GM13976 (cell line): ENCODE measurements at regions not wholly inside any gene's neighbourhood (a gene's known extent, or its start where the extent isn't known, plus 50 kb on each side); places are given as distances from the start of the nearest gene placed in this dataset.
A peak's percentile ranks its signal among the peaks of the same experiment; 100 is the strongest.
"Not testable (repeated sequence)": the region's sequence is repeated elsewhere in the genome, so short reads cannot be mapped to it uniquely, and the experiment has no call there.

Experiments used
- DNase-seq: peaks from one replicate; pipeline ENCODE4 v3.0.0; 2012; ENCODE audit warnings: low spot score
- in situ Hi-C: fragments of 300-500 bp; cut with MboI; formaldehyde crosslinking; loops from one replicate; pipeline ENCODE4 v1.12.0; 2022; ENCODE audit warnings: low sequenced_read_pairs, mixed read lengths, inconsistent platforms; ENCODE audit not compliant: unreplicated experiment
- TF ChIP-seq, protein P1 (sequence below): IDR thresholded peaks from 2 replicates; pipeline ENCODE4 v1.5.1; 2012; ENCODE audit warnings: borderline replicate concordance, mild to moderate bottlenecking; ENCODE audit not compliant: insufficient read depth; ENCODE audit errors: extremely low read depth, missing control alignments, control extremely low read depth

DNA sequence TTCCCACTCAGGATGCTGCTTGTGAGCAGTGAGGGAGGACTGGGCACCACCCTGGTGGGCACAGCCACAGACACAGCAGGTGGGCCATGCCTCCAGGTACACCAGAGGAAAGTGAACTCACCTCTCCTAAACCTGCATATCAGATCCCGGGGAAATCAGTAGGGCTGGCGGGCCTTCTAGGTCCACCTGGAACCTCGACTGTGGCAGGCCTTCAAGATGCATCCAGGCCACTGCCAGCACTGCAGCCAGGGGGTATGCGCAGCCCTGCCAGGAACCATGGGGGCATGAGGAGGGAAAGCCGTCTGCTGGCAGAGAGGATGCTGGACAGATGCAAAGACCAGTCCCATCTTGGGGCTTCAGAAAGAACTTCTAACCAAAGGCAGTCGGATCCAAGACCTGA lies 270.6 kb upstream of the IRX4 start:
- no peak for DNase-seq
- in situ Hi-C loops: no loop called here
- TF ChIP-seq, protein P1, sequence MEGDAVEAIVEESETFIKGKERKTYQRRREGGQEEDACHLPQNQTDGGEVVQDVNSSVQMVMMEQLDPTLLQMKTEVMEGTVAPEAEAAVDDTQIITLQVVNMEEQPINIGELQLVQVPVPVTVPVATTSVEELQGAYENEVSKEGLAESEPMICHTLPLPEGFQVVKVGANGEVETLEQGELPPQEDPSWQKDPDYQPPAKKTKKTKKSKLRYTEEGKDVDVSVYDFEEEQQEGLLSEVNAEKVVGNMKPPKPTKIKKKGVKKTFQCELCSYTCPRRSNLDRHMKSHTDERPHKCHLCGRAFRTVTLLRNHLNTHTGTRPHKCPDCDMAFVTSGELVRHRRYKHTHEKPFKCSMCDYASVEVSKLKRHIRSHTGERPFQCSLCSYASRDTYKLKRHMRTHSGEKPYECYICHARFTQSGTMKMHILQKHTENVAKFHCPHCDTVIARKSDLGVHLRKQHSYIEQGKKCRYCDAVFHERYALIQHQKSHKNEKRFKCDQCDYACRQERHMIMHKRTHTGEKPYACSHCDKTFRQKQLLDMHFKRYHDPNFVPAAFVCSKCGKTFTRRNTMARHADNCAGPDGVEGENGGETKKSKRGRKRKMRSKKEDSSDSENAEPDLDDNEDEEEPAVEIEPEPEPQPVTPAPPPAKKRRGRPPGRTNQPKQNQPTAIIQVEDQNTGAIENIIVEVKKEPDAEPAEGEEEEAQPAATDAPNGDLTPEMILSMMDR: no peak

DNA sequence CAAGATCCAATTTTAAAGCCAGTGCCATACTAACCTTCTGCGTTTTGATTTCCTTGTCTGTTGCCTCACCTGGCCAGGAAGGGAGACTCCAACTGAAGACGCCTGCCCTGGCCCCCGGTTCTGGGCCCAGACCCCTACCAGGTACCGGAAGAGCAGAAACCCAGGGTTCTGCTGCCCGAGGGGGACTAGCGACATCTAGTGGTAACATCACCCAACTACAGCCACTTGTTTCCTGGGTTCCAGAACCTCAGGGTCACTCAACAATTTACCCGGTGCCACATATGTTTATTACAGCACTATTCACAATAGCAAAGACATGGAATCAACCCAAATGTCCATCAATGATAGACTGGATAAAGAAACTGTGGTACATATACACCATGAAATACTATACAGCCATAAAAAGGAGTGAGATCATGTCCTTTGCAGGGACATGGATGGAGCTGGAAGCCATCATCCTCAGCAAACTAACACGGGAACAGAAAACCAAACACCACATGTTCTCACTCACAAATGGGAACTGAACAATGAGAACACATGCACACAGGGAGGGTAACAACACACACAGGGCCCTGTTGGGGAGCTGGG lies 268.7 kb upstream of the IRX4 start:
- in situ Hi-C loops: not testable (repeated sequence)
- DNase-seq: peak; percentile 56

DNA sequence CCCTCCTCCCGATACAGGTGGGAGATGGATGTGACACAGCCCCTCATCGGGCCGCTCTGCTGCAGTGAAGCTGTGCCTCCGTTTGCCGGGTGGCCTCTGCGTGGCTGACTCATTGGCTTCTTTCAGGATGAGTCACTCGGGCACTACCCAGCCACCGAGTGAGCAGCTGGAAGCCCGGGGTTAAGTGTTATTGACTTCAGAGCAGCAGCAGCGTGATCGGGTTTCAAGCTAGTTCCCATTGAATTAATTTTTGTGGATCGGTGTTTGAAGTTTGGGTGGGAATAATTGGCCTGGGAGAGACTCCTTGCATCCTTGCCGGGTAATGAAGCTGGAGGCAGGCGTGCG lies 266.4 kb upstream of the IRX4 start:
- TF ChIP-seq, protein P1: no peak
- in situ Hi-C loops: no loop called here
- DNase-seq: no peak

DNA sequence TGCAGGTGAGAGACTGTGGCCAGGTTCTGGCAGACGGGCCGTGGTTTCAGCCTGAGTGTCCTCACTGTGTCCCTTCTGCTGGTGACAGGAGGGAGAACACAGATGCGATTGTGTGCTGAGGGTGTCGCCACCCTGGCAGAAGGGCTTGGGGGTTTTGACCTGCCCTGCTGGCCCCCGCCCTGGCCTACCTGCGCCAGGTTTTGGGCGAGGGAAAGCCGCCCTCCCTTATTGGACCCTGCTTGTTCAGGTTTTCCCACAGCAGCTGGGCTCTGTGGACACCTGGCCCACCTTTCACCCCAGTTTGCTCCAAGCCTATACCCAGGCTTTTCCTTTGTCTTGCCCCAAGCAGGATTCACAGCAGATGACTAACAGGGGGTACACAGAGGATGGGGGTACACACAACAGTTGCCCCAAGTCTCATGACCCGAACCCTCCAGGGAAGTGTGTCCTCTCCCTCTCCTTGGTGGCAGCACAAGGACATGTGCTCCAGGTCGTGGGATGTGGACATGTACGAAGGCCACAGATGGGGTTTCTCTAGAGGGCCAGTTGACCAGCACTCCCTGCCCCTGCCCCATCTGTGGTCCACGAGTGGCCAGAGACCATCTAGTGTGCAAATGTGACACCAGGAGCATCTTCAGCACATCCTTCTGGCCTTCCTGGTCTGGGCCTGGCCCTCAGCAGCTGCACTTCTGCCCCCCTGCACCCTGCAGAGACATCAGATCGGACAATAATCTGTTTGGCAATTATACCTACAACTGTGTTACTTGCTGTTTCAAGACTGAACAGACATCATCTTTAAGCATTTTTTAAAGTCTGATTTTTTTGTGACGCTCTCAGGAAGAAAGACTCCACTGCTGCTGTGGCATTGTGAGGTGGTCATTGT lies 265.8 kb upstream of the IRX4 start:
- no peak for DNase-seq
- TF ChIP-seq, protein P1: no peak
- in situ Hi-C loops: no loop called here

DNA sequence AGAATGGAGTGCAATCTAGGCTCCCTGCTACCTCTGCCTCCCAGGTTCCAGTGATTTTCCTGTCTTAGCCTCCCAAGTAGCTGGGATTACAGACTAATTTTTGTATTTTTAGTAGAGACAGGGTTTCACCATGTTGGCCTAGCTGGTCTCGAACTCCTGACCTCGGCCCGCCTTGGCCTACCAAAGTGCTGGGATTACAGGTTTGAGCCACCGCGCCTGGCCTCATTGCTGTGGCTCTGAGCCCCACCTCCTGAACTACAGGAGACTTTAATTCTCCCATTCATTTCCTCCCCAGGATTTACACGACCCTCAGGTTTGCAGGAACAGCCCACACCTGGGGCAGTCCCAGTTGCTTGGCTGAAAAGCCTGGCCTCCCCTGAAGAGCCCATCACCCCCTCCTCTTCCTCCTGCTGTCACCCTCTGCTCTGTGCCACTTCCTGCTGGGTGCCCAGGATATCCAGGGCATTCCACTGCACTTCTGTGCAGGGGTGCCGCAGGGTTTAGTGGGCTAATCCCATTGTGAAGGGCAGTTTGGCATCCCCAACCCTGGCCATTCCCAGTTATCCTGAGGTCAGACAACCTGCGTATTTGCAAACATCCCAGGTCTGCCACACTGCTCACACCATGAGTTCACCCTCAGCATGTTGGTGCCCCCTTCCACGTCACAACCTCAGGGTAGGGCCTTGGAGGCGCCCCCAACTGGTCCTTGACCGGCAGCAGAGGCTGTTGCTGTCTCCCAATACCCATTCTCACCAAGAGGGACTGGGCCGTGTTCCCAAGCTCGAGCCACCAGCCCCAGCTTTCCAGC lies 265.0 kb upstream of the IRX4 start:
- TF ChIP-seq, protein P1: no peak

DNA sequence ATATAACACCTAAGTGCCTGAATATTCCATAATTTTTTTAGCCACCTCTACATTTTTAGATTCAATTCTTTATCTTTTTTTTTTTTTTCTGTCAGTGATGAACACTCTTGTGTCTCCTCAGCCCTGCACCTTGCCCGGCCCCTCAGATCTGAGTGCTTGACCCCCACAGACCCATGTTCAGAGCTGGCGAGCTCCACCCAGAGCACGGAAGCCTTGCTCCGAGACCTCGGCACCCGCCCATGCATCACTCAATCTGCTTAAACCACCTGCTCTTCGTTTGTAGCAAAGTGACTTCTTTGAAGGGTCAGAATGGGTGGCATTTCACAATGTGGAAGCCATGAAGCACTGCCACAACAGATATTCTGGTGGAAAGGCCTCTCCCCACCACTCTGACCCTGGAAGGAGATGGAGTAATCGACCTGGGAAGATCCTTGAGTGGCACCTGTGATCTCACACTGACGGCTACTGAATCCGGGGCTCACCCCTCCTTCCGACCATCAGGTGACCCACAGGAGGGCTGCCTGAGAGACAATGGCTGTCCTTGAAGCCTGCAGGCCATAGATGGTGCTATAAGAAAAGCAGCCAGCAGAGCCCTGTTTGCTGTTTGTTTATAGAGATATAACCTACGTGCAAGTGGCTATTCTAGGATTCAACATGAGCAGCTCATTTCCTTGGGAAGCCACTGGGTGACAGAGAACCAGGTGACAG lies 261.1 kb upstream of the IRX4 start:
- TF ChIP-seq, protein P1: no peak

More for the DNA sequence above, 265.0 kb upstream of the IRX4 start:
- no peak for DNase-seq
- in situ Hi-C loops: no loop called here

More for the DNA sequence above, 261.1 kb upstream of the IRX4 start:
- DNase-seq: no peak
- in situ Hi-C loops: no loop called here
